HUES64 (cell line): ENCODE measurements at regions not wholly inside any gene's neighbourhood (a gene's known extent, or its start where the extent isn't known, plus 50 kb on each side); places are given as distances from the start of the nearest gene placed in this dataset.

Experiments used
- H3K27ac ChIP-seq: 2 replicates; pipeline ENCODE4 v1.7.0; 2013; ENCODE audit warnings: low read depth, low read length, inconsistent platforms
- H3K27me3 ChIP-seq: 2 replicates; pipeline ENCODE4 v1.6.1; 2013; ENCODE audit warnings: mild to moderate bottlenecking, low read length; ENCODE audit not compliant: insufficient read depth
- H3K36me3 ChIP-seq: 2 replicates; pipeline ENCODE4 v1.6.1; 2013; ENCODE audit warnings: mild to moderate bottlenecking, low read length; ENCODE audit not compliant: insufficient read depth
- H3K4me1 ChIP-seq: 2 replicates; pipeline ENCODE4 v1.6.1; 2013; ENCODE audit warnings: mild to moderate bottlenecking, low read length, moderate library complexity; ENCODE audit not compliant: insufficient read depth
- H3K4me3 ChIP-seq: 2 replicates; pipeline ENCODE4 v1.5.1; 2013; ENCODE audit warnings: mild to moderate bottlenecking, low read length, moderate library complexity
- H3K9ac ChIP-seq: 2 replicates; pipeline ENCODE4 v1.6.1; 2013; ENCODE audit warnings: mild to moderate bottlenecking, low read depth, low read length
- H3K9me3 ChIP-seq: 2 replicates; pipeline ENCODE4 v1.6.1; 2013; ENCODE audit warnings: low read depth, low read length; ENCODE audit not compliant: insufficient read depth
- WGBS: fragments of 150-250, 120-280 bp; methylation state at CpG from one replicate; pipeline ENCODE4 v1.1.7; 2013; ENCODE audit warnings: missing lambda C conversion rate; 5-methylcytosine and 5-hydroxymethylcytosine counted together

DNA sequence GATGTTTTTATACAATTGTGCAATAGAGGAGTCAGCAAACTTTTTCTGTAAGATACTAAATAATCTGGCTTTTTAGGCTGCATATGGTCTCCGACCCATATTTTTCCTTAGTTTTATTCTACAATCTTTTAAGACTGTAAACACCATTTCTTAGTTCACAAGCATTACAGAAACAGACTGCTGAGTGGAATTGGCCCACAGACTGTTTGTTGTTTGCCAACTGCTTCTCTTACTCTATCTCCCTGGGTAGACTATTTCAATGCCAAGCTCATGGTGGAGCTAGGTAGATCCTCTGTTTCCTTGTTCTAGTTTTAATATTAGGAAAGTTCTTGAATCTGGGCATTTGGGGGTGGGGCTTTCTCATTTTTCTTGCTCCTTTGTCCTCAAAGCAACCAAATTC lies 857.6 kb downstream of the TLE1 start:
- Histone ChIP-seq H3K27ac (no peak overlapping the region), H3K9ac (no peak overlapping the region), H3K4me3 (no peak overlapping the region), H3K4me1 (0 out of 2 replicates have a peak, but pooled peaks cover 3% of the 10 kb centered on the region), H3K27me3 (no peaks in the 10 kb centered on the region), H3K36me3 (no peaks in the 10 kb centered on the region), H3K9me3 (no peaks in the 10 kb centered on the region)
- WGBS = 85% methylated on average over 1 of the region's 1 CpG

DNA sequence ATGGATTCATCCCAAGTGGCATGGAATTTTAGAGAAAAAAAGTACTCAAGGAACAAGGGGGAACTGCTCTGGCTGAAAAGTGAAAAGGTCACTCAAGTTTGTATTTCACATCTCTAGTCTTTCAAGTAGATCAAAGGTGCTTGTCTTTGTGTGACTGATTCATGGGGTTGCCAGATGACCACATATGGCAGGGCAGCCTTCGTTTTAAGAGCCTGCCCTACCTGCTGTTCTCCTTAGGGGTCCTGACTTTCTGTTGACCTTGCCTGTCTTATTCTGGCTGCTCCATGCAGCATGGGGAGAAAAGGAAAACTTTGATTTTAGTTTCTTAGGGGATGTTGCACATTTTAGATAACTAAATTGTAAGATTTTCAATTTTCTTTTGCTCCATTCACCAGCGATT lies 877.7 kb downstream of the TLE1 start:
- WGBS = 64% methylated on average over 2 of the region's 2 CpGs
- no peaks in the 10 kb centered on the region for H3K4me1 ChIP-seq
- H3K9ac ChIP-seq = no peak overlapping the region
- H3K27ac ChIP-seq = no peak overlapping the region
- H3K4me3 ChIP-seq = no peak overlapping the region
- H3K9me3 ChIP-seq = no peaks in the 10 kb centered on the region
- H3K36me3 ChIP-seq = no peaks in the 10 kb centered on the region
- no peaks in the 10 kb centered on the region for H3K27me3 ChIP-seq

- Histone ChIP-seq H3K27me3 (no peaks in the 10 kb centered on the region), H3K9ac (no peak overlapping the region)
Observed at GRCh38 chr9:80811003-80811402, 878.3 kb downstream of the TLE1 start.

DNA sequence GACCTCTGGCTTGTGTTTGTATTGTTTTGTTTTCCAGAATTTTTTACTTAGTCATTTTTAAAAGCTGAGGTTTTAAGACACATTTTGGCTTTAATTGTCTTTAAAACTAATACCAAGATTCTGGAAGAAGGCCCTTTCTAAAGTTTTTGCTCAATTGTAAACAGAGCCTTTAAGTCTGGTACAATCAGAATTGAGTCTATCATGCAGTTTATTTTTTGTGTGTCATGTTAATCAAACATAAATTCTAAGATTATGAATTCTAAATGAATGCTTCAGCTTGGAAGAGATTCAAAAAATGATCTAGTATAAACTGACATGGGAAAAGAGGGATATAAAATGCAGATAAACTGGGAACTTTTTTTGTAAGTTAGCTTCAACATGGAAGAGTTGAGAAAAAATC lies 882.7 kb downstream of the TLE1 start:
- Histone ChIP-seq H3K36me3 (no peaks in the 10 kb centered on the region), H3K27me3 (no peaks in the 10 kb centered on the region), H3K4me3 (no peak overlapping the region), H3K4me1 (no peaks in the 10 kb centered on the region), H3K9me3 (no peaks in the 10 kb centered on the region), H3K9ac (no peak overlapping the region), H3K27ac (no peak overlapping the region)

More at GRCh38 chr9:80811003-80811402, 878.3 kb downstream of the TLE1 start:
- Histone ChIP-seq H3K9me3 (no peaks in the 10 kb centered on the region), H3K36me3 (no peaks in the 10 kb centered on the region), H3K4me3 (no peak overlapping the region), H3K4me1 (no peaks in the 10 kb centered on the region), H3K27ac (no peak overlapping the region)

DNA sequence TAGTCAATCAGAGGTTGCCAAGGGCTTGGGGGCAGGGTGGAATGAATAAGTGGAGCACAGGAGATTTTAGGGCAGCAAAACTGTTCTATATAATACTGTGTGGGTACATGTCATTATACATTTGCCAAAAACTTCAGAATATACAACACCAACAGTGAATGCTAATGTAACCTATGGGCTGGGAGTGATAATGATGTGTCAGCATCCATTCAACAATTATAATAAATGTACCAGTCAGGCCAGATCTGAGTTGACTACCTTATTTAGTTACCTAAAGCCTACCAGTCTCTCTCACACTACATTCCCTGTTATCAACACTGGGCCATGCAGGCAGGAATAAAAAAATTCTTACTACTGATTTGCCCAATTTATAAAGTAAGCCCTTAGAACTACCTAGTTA lies 884.5 kb downstream of the TLE1 start:
- Histone ChIP-seq H3K27ac (no peak overlapping the region), H3K4me3 (no peak overlapping the region), H3K36me3 (no peaks in the 10 kb centered on the region), H3K9me3 (0 out of 2 replicates have a peak, but pooled peaks cover 5% of the 10 kb centered on the region), H3K27me3 (no peaks in the 10 kb centered on the region), H3K4me1 (no peaks in the 10 kb centered on the region), H3K9ac (no peak overlapping the region)

GRCh38 chr9:80797831-80798688 lies 891.3 kb downstream of the TLE1 start:
- no peak overlapping the region for H3K27ac ChIP-seq
- no peaks in the 10 kb centered on the region for H3K36me3 ChIP-seq
- no peak overlapping the region for H3K9ac ChIP-seq
- WGBS = 94% methylated on average over 3 of the region's 4 CpGs
- peaks cover 20% of the 10 kb centered on the region for H3K4me1 ChIP-seq
- H3K4me3 ChIP-seq = no peak overlapping the region
- H3K27me3 ChIP-seq = no peaks in the 10 kb centered on the region
- 0 out of 2 replicates have a peak, but pooled peaks cover 5% of the 10 kb centered on the region for H3K9me3 ChIP-seq

- no peaks in the 10 kb centered on the region for H3K27me3 ChIP-seq
- 92% methylated on average over 4 of the region's 4 CpGs for WGBS
- peaks cover 20% of the 10 kb centered on the region for H3K4me1 ChIP-seq
- H3K4me3 ChIP-seq = no peak overlapping the region
- H3K27ac ChIP-seq = no peak overlapping the region
- H3K36me3 ChIP-seq = no peaks in the 10 kb centered on the region
- no peak overlapping the region for H3K9ac ChIP-seq
- 0 out of 2 replicates have a peak, but pooled peaks cover 5% of the 10 kb centered on the region for H3K9me3 ChIP-seq
Observed at GRCh38 chr9:80797101-80797829, 892.1 kb downstream of the TLE1 start.

- Histone ChIP-seq H3K9ac (no peak overlapping the region), H3K36me3 (no peaks in the 10 kb centered on the region)
- WGBS = 99% methylated on average over 7 of the region's 7 CpGs
Observed at GRCh38 chr9:80796632-80797031, 892.7 kb downstream of the TLE1 start.

DNA sequence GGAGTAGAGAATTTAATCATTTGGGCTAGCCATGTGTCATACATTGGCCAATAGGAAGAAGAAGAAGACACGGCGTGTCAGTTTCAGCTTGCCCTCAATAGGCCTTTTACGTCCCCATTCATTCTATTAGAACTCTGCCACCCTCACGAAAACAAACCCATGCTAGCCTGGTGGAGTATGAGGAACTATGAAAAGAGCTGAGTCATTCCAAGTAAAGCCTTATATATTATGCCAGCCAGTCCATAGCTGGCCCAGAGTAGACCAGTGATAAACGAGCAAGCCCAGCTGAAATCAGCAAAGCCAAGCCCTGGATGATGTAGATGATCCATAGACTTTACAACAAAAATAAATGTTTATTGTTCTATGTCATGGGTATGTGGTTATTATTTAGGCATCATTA lies 895.1 kb downstream of the TLE1 start:
- Histone ChIP-seq H3K9ac (no peak overlapping the region), H3K4me3 (no peak overlapping the region), H3K9me3 (no peaks in the 10 kb centered on the region), H3K27ac (no peak overlapping the region), H3K4me1 (peaks cover 20% of the 10 kb centered on the region), H3K27me3 (no peaks in the 10 kb centered on the region), H3K36me3 (no peaks in the 10 kb centered on the region)
- 100% methylated on average over 3 of the region's 5 CpGs for WGBS

More at GRCh38 chr9:80796632-80797031, 892.7 kb downstream of the TLE1 start:
- Histone ChIP-seq H3K4me1 (peaks cover 20% of the 10 kb centered on the region), H3K4me3 (no peak overlapping the region), H3K27me3 (no peaks in the 10 kb centered on the region), H3K9me3 (0 out of 2 replicates have a peak, but pooled peaks cover 5% of the 10 kb centered on the region), H3K27ac (no peak overlapping the region)

DNA sequence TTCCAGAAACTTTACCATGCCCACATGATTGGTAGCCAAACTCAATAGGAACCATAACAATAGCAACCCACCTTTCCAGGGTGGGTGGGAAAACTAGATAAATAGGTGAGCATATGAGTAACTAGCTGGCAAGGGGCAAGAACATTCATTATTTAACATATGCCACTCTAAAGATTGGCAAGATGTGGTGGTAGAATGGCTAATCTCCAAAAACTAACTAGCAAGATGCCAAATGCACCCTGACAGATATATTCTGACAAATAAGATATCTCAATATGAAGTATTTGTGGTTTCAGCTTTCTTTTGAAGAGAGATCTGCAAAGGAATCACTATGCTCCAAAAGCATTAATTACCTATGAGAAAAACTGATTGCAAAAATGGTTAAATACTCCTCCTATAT lies 895.6 kb downstream of the TLE1 start:
- Histone ChIP-seq H3K27ac (no peak overlapping the region), H3K27me3 (no peaks in the 10 kb centered on the region), H3K4me3 (no peak overlapping the region), H3K36me3 (no peaks in the 10 kb centered on the region), H3K9me3 (no peaks in the 10 kb centered on the region), H3K4me1 (peaks cover 18% of the 10 kb centered on the region), H3K9ac (no peak overlapping the region)

- H3K4me1 ChIP-seq = peaks cover 9% of the 10 kb centered on the region
- H3K9ac ChIP-seq = no peak overlapping the region
- H3K9me3 ChIP-seq = no peaks in the 10 kb centered on the region
- H3K27me3 ChIP-seq = no peaks in the 10 kb centered on the region
- no peaks in the 10 kb centered on the region for H3K36me3 ChIP-seq
- H3K4me3 ChIP-seq = no peak overlapping the region
- no peak overlapping the region for H3K27ac ChIP-seq
- 94% methylated on average over 3 of the region's 3 CpGs for WGBS
Observed at GRCh38 chr9:80792726-80793125, 896.6 kb downstream of the TLE1 start.
